Stimulated activated CD8-positive, alpha-beta memory T cell treated with anti-CD3 and anti-CD28 coated beads, Interleukin-4, amount 100 ng/mL, for 1 hour (primary cell): ENCODE measurements at regions not wholly inside any gene's neighbourhood (a gene's known extent, or its start where the extent isn't known, plus 50 kb on each side); places are given as distances from the start of the nearest gene placed in this dataset.

Source experiments
- DNase-seq, 2 donors: peaks; one replicate each; pipeline ENCODE4 v3.0.0-alpha.2; 2020; ENCODE audit warnings: low read depth in 2 of 2, low spot score in 1 of 2

DNA sequence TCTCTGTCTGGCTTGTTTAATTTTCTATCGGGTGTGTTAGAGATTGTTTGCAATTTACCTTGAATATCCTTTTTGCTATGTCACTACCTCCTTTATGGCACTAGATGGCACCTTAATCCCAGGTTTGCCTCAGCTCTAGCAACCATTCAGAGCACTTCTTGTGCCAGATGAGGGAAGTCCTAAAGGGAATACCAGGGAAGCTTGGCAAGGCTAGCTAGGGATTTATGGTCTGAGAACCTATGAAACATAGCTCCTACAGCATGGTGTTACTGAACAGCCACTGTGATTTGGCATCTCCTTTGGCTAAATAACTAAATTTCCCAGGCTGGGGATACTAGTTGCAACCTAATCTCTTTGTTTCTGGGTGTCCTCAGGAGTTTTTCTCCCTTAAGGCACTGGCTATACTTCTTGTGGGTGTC is 69.0 kb upstream of the VOPP1 start:
- DNase-seq, result peak in 1 of 2 donors; percentile 8

- DNase-seq, result no peak
Observed at GRCh38 chr7:55639640-55640039, 67.3 kb upstream of the VOPP1 start.

DNA sequence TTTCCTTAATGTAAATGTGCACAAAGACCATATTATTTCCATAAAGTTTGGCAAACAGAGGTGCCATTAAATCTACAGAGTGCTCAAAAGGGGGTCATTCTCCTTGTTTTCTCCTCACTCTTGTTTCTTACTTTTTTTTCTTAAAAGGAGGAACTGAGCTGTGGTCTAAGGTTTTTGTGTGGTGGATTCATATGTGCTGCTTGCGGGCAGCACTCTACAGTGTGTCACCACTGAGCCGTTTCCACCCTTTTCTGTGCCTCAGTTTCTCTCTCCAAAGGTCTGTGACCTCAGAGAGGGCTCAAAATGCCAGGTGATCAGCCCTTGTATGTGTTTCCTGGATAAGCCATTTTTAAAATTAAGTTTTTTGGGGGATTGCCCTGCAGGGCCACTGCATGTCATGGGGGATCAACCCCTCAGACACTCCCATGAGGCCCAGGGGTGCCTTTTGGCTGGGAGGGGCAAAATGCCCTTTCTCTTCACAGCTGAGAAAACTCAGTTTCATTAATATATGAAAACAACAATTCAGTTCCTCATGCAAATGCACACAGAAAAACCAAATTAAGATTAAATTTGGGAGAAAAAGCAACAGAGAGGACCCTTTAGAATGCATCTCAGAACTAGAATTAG is 56.9 kb upstream of the VOPP1 start:
- no peak for DNase-seq

GRCh38 chr7:55624813-55625212 is 52.5 kb upstream of the VOPP1 start:
- DNase-seq, result no peak

GRCh38 chr7:55623617-55624016 is 51.3 kb upstream of the VOPP1 start:
- DNase-seq, result no peak

- DNase-seq, result no peak
Observed at GRCh38 chr7:55622241-55622640, 49.9 kb upstream of the VOPP1 start.
